ENCODE measurements at regions not wholly inside any gene's neighbourhood (a gene's known extent, or its start where the extent isn't known, plus 50 kb on each side); places are given as distances from the start of the nearest gene placed in this dataset.

- TF ChIP-seq CTCF (IDR thresholded peaks at IDR 0.05) (no peak), POLR2A (IDR thresholded peaks at IDR 0.05) (no peak)
These were observed 380.4 kb downstream of the PCDH7 start for GRCh38 chr4:31100536-31100935.

Measured in adrenal gland (tissue), 5 donors.